Pancreas (tissue), 10 donors: ENCODE measurements at regions not wholly inside any gene's neighbourhood (a gene's known extent, or its start where the extent isn't known, plus 50 kb on each side); places are given as distances from the start of the nearest gene placed in this dataset.

Source experiments
- ATAC-seq, 4 donors: fragments of 200-7000 bp; cut with Tn5 transposase; one replicate each; pipeline versions ENCODE4 v1.8.0 to v1.9.1; 2020; ENCODE audit warnings: mild to moderate bottlenecking in 4 of 4, moderate library complexity in 4 of 4
- DNase-seq, 6 donors: peaks; one replicate each; pipeline ENCODE4 v3.0.0-alpha.2; 2020
- FAIRE-seq: peaks from 2 replicates; lab custom pipeline; 2012; peaks lifted over from hg19 to GRCh38; lab: Jason Lieb, UNC
- H3K27ac ChIP-seq, 4 donors: fragments of 200-600 bp; sonication (generic); 1 replicate in 3 of 4; 2 replicates in 1 of 4; pipeline versions ENCODE4 v1.5.0 to v1.8.0; 2020
- H3K27me3 ChIP-seq, 4 donors: fragments of 200-600 bp; one replicate each; pipeline ENCODE4 v1.8.0; 2021
- H3K36me3 ChIP-seq, 3 donors: fragments of 200-600 bp; sonication (generic) in 1 of 3; one replicate each; pipeline versions ENCODE4 v1.5.0 to v1.8.0; 2020 to 2021
- H3K4me1 ChIP-seq, 3 donors: fragments of 200-600 bp; one replicate each; pipeline ENCODE4 v1.8.0; 2021
- H3K4me3 ChIP-seq, 4 donors: fragments of 200-600 bp; sonication (generic) in 2 of 4; one replicate each; pipeline versions ENCODE4 v1.5.0 to v1.8.0; 2020 to 2021
- H3K9me3 ChIP-seq, 4 donors: fragments of 200-600 bp; one replicate each; pipeline ENCODE4 v1.8.0; 2021
- CTCF ChIP-seq, 4 donors: fragments of 200-600 bp; sonication (generic) in 3 of 4; IDR thresholded peaks; one replicate each; pipeline versions ENCODE4 v1.5.0 to v1.8.0; 2021; ENCODE audit warnings: antibody characterized with exemption in 4 of 4
- WGBS, 2 donors: extraction: QIAGEN DNeasy Blood & Tissue Kit; methylation state at CpG; one replicate each; pipeline ENCODE4 v1.1.7; 2013; 5-methylcytosine and 5-hydroxymethylcytosine counted together
- intact Hi-C, 3 donors: fragments of 100-400 bp; cut with DNase I; formaldehyde crosslinking; loops; one replicate each; pipeline versions ENCODE4 v1.11.1 to v1.14.2; 2022
- donor health status: healthy with polysubstance abuse.
- donor health status: DM: no; HTN: no; CAD: no; lungs with moderate emphysema.
- donor health status: DM: no; HTN: no; CAD: no.
- donor health status: control.
- donor health status: control.
- donor health status: Bipolar disorder and iron deficiency.
- donor health status: DM: yes; HTN: yes; CAD: no.
- donor health status: DM: no; HTN: no; CAD: no.
- donor health status: DM: no; HTN: no; CAD: no.
- donor health status: DM: yes; HTN: yes; CAD: no.

GRCh38 chr7:81280531-81280930, 361.7 kb upstream of the SEMA3C start:
- Histone ChIP-seq H3K4me1 (no peaks in the 10 kb centered on the region), H3K27ac (no peak overlapping the region), H3K4me3 (no peak overlapping the region), H3K9me3 (no peaks in the 10 kb centered on the region), H3K27me3 (no peaks in the 10 kb centered on the region), H3K36me3 (no peaks in the 10 kb centered on the region)
- no peak for DNase-seq
- ATAC-seq, result no peak
- no peak for FAIRE-seq
- TF ChIP-seq CTCF (IDR thresholded peaks at IDR 0.05), result no peak
- intact Hi-C loops, result no loop called here

DNA sequence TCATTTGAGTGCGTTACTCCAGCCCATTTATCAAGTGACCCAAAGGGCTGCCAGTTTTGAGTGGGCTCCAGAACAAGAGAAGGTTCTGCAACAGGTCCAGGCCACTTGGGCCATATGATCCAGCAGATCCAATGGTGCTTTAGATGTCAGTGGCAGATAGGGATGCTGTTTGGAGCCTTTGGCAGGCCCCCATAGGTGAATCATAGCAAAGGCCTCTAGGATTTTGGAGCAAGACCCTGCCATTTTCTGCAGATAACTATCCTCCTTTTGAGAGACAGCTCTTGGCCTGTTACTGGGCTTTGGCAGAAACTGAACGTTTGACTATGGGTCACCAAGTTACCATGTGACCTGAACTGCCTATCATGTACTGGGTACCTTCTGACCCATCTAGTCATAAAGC, 358.8 kb upstream of the SEMA3C start:
- DNase-seq (no peak), FAIRE-seq (no peak), ATAC-seq (no peak)
- no peak for TF ChIP-seq CTCF (IDR thresholded peaks at IDR 0.05)
- Histone ChIP-seq H3K27ac (no peak overlapping the region), H3K36me3 (no peaks in the 10 kb centered on the region), H3K4me1 (no peaks in the 10 kb centered on the region), H3K27me3 (no peaks in the 10 kb centered on the region), H3K9me3 (no peaks in the 10 kb centered on the region), H3K4me3 (no peak overlapping the region)
- WGBS, 2 donors, result 61 to 63% methylated on average over 2 of the region's 2 CpGs
- intact Hi-C loops, result no loop called here

- H3K4me3 ChIP-seq, result no peak overlapping the region
- no peaks in the 10 kb centered on the region for H3K36me3 ChIP-seq
- no peak for TF ChIP-seq CTCF (IDR thresholded peaks at IDR 0.05)
- DNase-seq, result no peak
- H3K27me3 ChIP-seq, result no peaks in the 10 kb centered on the region
- WGBS, 2 donors, result 69 to 78% methylated on average over 6 of the region's 6 CpGs
- no peaks in the 10 kb centered on the region for H3K9me3 ChIP-seq
- no peak for FAIRE-seq
- intact Hi-C loops, result no loop called here
- H3K4me1 ChIP-seq, result no peaks in the 10 kb centered on the region
- no peak for ATAC-seq
- no peak overlapping the region for H3K27ac ChIP-seq
These were observed 354.9 kb upstream of the SEMA3C start for GRCh38 chr7:81273601-81274397.

DNA sequence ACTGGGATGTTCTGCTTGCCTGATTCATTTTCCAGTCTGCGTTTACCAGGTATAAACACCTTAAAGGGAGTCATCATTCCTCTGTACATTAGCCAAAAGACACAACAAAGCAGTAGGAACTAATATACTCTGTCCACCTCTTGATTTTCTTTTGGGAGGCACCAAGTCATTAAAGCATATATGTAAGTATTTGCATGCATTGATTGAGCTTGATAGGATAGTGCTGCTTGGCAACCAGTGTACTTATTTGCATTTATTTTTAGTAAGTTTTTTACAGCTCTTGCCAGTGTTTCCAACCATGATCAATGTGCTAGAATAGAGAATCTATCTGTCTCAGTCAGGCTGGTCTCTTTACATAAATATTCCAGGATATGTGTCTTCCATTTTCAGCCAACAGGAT, 353.3 kb upstream of the SEMA3C start:
- ATAC-seq (no peak), FAIRE-seq (no peak), DNase-seq (no peak)
- WGBS, 2 donors, result 89 to 100% methylated on average over 1 of the region's 1 CpG
- H3K27me3 ChIP-seq, result no peaks in the 10 kb centered on the region
- no peaks in the 10 kb centered on the region for H3K36me3 ChIP-seq
- H3K4me1 ChIP-seq, result no peaks in the 10 kb centered on the region
- no peak overlapping the region for H3K4me3 ChIP-seq
- H3K27ac ChIP-seq, result no peak overlapping the region
- intact Hi-C loops, result no loop called here
- no peaks in the 10 kb centered on the region for H3K9me3 ChIP-seq
- no peak for TF ChIP-seq CTCF (IDR thresholded peaks at IDR 0.05)

DNA sequence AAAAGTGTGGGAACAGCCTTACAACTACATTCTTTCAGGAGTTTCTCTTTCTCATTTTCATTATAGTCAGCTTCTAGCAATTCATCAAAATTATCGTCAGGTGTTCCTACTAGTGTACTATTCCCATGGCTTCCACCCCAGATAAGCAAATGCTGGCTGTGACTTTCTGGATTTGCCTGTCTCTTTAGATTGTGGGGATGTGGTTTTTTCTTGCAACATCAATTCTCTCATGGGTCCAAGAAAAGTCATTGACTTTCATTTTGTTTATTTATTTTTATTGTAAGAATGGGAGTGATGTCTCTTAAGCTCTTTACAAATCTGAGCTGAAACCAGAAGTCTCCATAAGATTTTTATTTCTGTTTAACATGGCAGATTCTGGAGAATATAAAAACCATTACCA, 349.7 kb upstream of the SEMA3C start:
- Histone ChIP-seq H3K4me3 (no peak overlapping the region), H3K4me1 (no peaks in the 10 kb centered on the region), H3K9me3 (no peaks in the 10 kb centered on the region), H3K36me3 (no peaks in the 10 kb centered on the region), H3K27me3 (no peaks in the 10 kb centered on the region), H3K27ac (no peak overlapping the region)
- intact Hi-C loops, result no loop called here
- FAIRE-seq, result no peak
- ATAC-seq, result no peak
- no peak for TF ChIP-seq CTCF (IDR thresholded peaks at IDR 0.05)
- no peak for DNase-seq
- WGBS, 2 donors, result 49 to 59% methylated on average over 1 of the region's 1 CpG
